Spleen (tissue), 11 donors: ENCODE measurements at regions not wholly inside any gene's neighbourhood (a gene's known extent, or its start where the extent isn't known, plus 50 kb on each side); places are given as distances from the start of the nearest gene placed in this dataset.

Experiments
- DNase-seq: peaks from one replicate; pipeline ENCODE4 v3.0.0-alpha.2; 2020
- H3K27ac ChIP-seq, 8 donors: fragments of 200-600 bp; sonication (generic) in 7 of 8; 1 replicate in 4 of 8; 2 replicates in 4 of 8; pipeline versions ENCODE4 v1.5.0 to v1.8.0; 2016 to 2021; ENCODE audit warnings: inconsistent platforms in 4 of 8, mild to moderate bottlenecking in 4 of 8, moderate library complexity in 1 of 8
- H3K27me3 ChIP-seq, 7 donors: fragments of 200-600 bp; sonication (generic) in 6 of 7; replicated peaks in 1 of 7; 1 replicate in 4 of 7; 2 replicates in 3 of 7; pipeline versions ENCODE4 v1.5.0 to v1.8.0; 2016 to 2021; ENCODE audit warnings: inconsistent platforms in 3 of 7, mild to moderate bottlenecking in 1 of 7
- H3K36me3 ChIP-seq, 6 donors: fragments of 200-600 bp; sonication (generic) in 5 of 6; 1 replicate in 4 of 6; 2 replicates in 2 of 6; pipeline versions ENCODE4 v1.5.0 to v1.8.0; 2016 to 2021; ENCODE audit warnings: inconsistent platforms in 2 of 6
- H3K4me1 ChIP-seq, 6 donors: fragments of 200-600 bp; sonication (generic) in 5 of 6; 1 replicate in 3 of 6; 2 replicates in 3 of 6; pipeline versions ENCODE4 v1.5.0 to v1.8.0; 2016 to 2021; ENCODE audit warnings: inconsistent platforms in 3 of 6
- H3K4me3 ChIP-seq, 8 donors: fragments of 200-600 bp; sonication (generic) in 7 of 8; 1 replicate in 4 of 8; 2 replicates in 4 of 8; pipeline versions ENCODE4 v1.5.0 to v1.8.0; 2016 to 2021; ENCODE audit warnings: inconsistent platforms in 4 of 8, mild to moderate bottlenecking in 4 of 8, moderate library complexity in 2 of 8
- H3K9me3 ChIP-seq, 8 donors: fragments of 200-600 bp; sonication (generic) in 7 of 8; 1 replicate in 4 of 8; 2 replicates in 4 of 8; pipeline versions ENCODE4 v1.5.0 to v1.8.0; 2016 to 2021; ENCODE audit warnings: inconsistent platforms in 4 of 8
- CTCF ChIP-seq, 11 experiments: fragments of 200-600 bp in 7 of 11; fragments of 450-650 bp in 4 of 11; sonication (generic) in 4 of 11; IDR thresholded peaks in 8 of 11; conservative IDR thresholded peaks in 3 of 11; 1 replicate in 7 of 11; 2 replicates in 4 of 11; pipeline versions ENCODE4 v1.4.0 to v1.8.0; 2016 to 2021; ENCODE audit warnings: antibody characterized with exemption in 11 of 11, inconsistent platforms in 4 of 11, mild to moderate bottlenecking in 1 of 11
- POLR2A ChIP-seq, 3 donors: fragments of 450-650 bp; IDR thresholded peaks; one replicate each; pipeline ENCODE4 v1.5.1; 2017; ENCODE audit warnings: antibody characterized with exemption in 3 of 3, mild to moderate bottlenecking in 1 of 3
- POLR2AphosphoS5 ChIP-seq, 3 donors: sonication (generic); formaldehyde crosslinking; IDR thresholded peaks; one replicate each; pipeline ENCODE4 v1.5.1; 2017; ENCODE audit warnings: antibody characterized with exemption in 3 of 3
- WGBS, 5 donors: extraction: QIAGEN DNeasy Blood & Tissue Kit in 3 of 5; methylation state at CpG; one replicate each; pipeline versions ENCODE4 v1.1.5 to v1.1.7; 2013 to 2018; 5-methylcytosine and 5-hydroxymethylcytosine counted together
- intact Hi-C: fragments of 100-400 bp; cut with DNase I; formaldehyde crosslinking; loops from one replicate; pipeline ENCODE4 v1.15.0; 2023; ENCODE audit warnings: low total_unique reads
- donor health status: healthy with polysubstance abuse.
- donor health status: DM: no; HTN: no; CAD: no; lungs with moderate emphysema.
- donor health status: DM: no; HTN: no; CAD: no.
- donor health status: Bipolar disorder and iron deficiency.
- donor health status: healthy.
- donor health status: DM: no; HTN: no; CAD: no.
- donor health status: DM: yes; HTN: yes; CAD: no.

GRCh38 chr4:33270403-33270802 is 2550.2 kb downstream of the PCDH7 start:
- H3K9me3 ChIP-seq: peaks cover 0 to 3% (median 0%) of the 10 kb centered on the region in 8 donors
- no peaks in the 10 kb centered on the region for H3K36me3 ChIP-seq
- 56 to 76% (median 62%) methylated on average over 1 of the region's 1 CpG for WGBS, 5 donors
- no peak overlapping the region for H3K4me3 ChIP-seq
- H3K27ac ChIP-seq: no peak overlapping the region
- intact Hi-C loops: no loop called here
- DNase-seq: no peak
- no peaks in the 10 kb centered on the region for H3K4me1 ChIP-seq
- H3K27me3 ChIP-seq: no peaks in the 10 kb centered on the region
- TF ChIP-seq POLR2A (IDR thresholded peaks at IDR 0.05) (no peak), POLR2AphosphoS5 (IDR thresholded peaks at IDR 0.05) (no peak), CTCF (IDR thresholded peaks at IDR 0.05 in 8 of 11, conservative IDR thresholded peaks at IDR 0.05 in 3 of 11) (no peak)

GRCh38 chr4:33272722-33273121 is 2552.6 kb downstream of the PCDH7 start:
- WGBS, 5 donors: 81 to 94% (median 93%) methylated on average over 1 of the region's 1 CpG
- Histone ChIP-seq H3K9me3 (peaks cover 0 to 5% (median 0%) of the 10 kb centered on the region in 8 donors), H3K36me3 (no peaks in the 10 kb centered on the region), H3K4me1 (no peaks in the 10 kb centered on the region), H3K27ac (no peak overlapping the region), H3K4me3 (no peak overlapping the region), H3K27me3 (no peaks in the 10 kb centered on the region)
- intact Hi-C loops: no loop called here
- no peak for TF ChIP-seq POLR2A (IDR thresholded peaks at IDR 0.05)
- TF ChIP-seq CTCF (IDR thresholded peaks at IDR 0.05 in 8 of 11, conservative IDR thresholded peaks at IDR 0.05 in 3 of 11): no peak
- no peak for TF ChIP-seq POLR2AphosphoS5 (IDR thresholded peaks at IDR 0.05)
- no peak for DNase-seq

GRCh38 chr4:33283818-33284217 is 2563.6 kb downstream of the PCDH7 start:
- no peak overlapping the region for H3K4me3 ChIP-seq
- WGBS, 5 donors: 78 to 96% (median 84%) methylated on average over 1 of the region's 1 CpG

GRCh38 chr4:33296876-33297455 is 2576.8 kb downstream of the PCDH7 start:
- no peak overlapping the region for H3K4me3 ChIP-seq
- 69 to 83% (median 73%) methylated on average over 3 of the region's 3 CpGs for WGBS, 5 donors
- no peak overlapping the region for H3K27ac ChIP-seq
- H3K36me3 ChIP-seq: no peaks in the 10 kb centered on the region
- TF ChIP-seq CTCF (IDR thresholded peaks at IDR 0.05 in 8 of 11, conservative IDR thresholded peaks at IDR 0.05 in 3 of 11): no peak
- no peak for TF ChIP-seq POLR2AphosphoS5 (IDR thresholded peaks at IDR 0.05)
- TF ChIP-seq POLR2A (IDR thresholded peaks at IDR 0.05): no peak
- H3K27me3 ChIP-seq: no peaks in the 10 kb centered on the region
- DNase-seq: no peak
- intact Hi-C loops: no loop called here
- peaks cover 0 to 16% (median 4%) of the 10 kb centered on the region in 8 donors for H3K9me3 ChIP-seq
- no peaks in the 10 kb centered on the region for H3K4me1 ChIP-seq

More at GRCh38 chr4:33283818-33284217, 2563.6 kb downstream of the PCDH7 start:
- TF ChIP-seq CTCF (IDR thresholded peaks at IDR 0.05 in 8 of 11, conservative IDR thresholded peaks at IDR 0.05 in 3 of 11): no peak
- TF ChIP-seq POLR2A (IDR thresholded peaks at IDR 0.05): no peak
- no peak for TF ChIP-seq POLR2AphosphoS5 (IDR thresholded peaks at IDR 0.05)
- peaks cover 0 to 4% (median 0%) of the 10 kb centered on the region in 8 donors for H3K9me3 ChIP-seq
- no peak overlapping the region for H3K27ac ChIP-seq
- H3K36me3 ChIP-seq: no peaks in the 10 kb centered on the region
- H3K4me1 ChIP-seq: no peaks in the 10 kb centered on the region
- no peak for DNase-seq
- no peaks in the 10 kb centered on the region for H3K27me3 ChIP-seq
- intact Hi-C loops: no loop called here
